ENCODE measurements at regions not wholly inside any gene's neighbourhood (a gene's known extent, or its start where the extent isn't known, plus 50 kb on each side); places are given as distances from the start of the nearest gene placed in this dataset.

GRCh38 chr2:59653164-59653563 lies 900.3 kb downstream of the BCL11A start:
- Histone ChIP-seq H3K36me3 (no peaks in the 10 kb centered on the region), H3K9me3 (no peaks in the 10 kb centered on the region), H3K4me3 (ENCODE audit: low read depth, low read length) (no peak overlapping the region), H3K27me3 (no peaks in the 10 kb centered on the region), H3K4me1 (no peaks in the 10 kb centered on the region)
- no peak for TF ChIP-seq CTCF (IDR thresholded peaks at IDR 0.05; ENCODE audit: low read depth, low read length)
- DNase-seq: no peak

GRCh38 chr2:59630789-59631188 lies 922.7 kb downstream of the BCL11A start:
- no peak for DNase-seq
- Histone ChIP-seq H3K4me3 (ENCODE audit: low read depth, low read length) (no peak overlapping the region), H3K4me1 (no peaks in the 10 kb centered on the region), H3K36me3 (no peaks in the 10 kb centered on the region), H3K27me3 (no peaks in the 10 kb centered on the region), H3K9me3 (no peaks in the 10 kb centered on the region)
- no peak for TF ChIP-seq CTCF (IDR thresholded peaks at IDR 0.05; ENCODE audit: low read depth, low read length)

GRCh38 chr2:59627599-59627998 lies 925.9 kb downstream of the BCL11A start:
- H3K4me3 ChIP-seq (ENCODE audit: low read depth, low read length): no peak overlapping the region
- no peaks in the 10 kb centered on the region for H3K9me3 ChIP-seq
- no peaks in the 10 kb centered on the region for H3K36me3 ChIP-seq
- no peaks in the 10 kb centered on the region for H3K4me1 ChIP-seq
- no peak for DNase-seq
- TF ChIP-seq CTCF (IDR thresholded peaks at IDR 0.05; ENCODE audit: low read depth, low read length): no peak
- H3K27me3 ChIP-seq: no peaks in the 10 kb centered on the region

DNA sequence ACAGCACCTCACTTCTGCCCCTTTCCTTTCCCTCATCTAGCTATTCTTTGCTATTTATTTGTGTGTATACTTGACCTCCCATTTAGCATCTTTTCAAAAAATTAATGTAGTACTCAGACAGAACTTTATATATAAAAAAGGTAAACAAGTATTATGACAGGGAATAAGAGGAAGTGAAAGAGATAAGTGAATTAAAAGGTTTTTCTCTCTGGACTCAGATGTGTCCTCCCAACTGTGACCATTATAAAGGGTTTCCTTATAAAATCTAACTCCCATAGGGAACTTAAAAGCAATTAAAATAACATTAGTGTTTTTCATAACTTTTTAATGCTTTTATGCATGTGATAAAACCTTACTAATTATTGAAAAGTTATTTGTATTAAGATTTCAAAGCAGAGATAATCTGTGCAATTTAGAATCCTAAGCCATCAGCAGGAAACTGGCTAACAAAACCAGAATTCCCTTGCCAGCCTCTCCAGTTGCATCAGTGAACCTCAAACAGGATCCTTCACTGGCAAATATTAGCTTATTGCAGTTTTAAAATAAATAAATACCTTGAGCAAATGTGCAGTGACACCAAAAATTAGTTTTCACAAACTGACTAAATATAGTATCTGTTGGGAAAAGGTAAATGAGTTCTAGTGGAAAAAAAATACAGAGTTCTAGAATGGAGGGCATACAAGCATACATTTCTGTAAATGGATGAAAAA lies 930.7 kb downstream of the BCL11A start:
- Histone ChIP-seq H3K4me3 (ENCODE audit: low read depth, low read length) (no peak overlapping the region), H3K27me3 (no peaks in the 10 kb centered on the region), H3K4me1 (no peaks in the 10 kb centered on the region), H3K9me3 (no peaks in the 10 kb centered on the region), H3K36me3 (no peaks in the 10 kb centered on the region)
- no peak for TF ChIP-seq CTCF (IDR thresholded peaks at IDR 0.05; ENCODE audit: low read depth, low read length)
- no peak for DNase-seq

DNA sequence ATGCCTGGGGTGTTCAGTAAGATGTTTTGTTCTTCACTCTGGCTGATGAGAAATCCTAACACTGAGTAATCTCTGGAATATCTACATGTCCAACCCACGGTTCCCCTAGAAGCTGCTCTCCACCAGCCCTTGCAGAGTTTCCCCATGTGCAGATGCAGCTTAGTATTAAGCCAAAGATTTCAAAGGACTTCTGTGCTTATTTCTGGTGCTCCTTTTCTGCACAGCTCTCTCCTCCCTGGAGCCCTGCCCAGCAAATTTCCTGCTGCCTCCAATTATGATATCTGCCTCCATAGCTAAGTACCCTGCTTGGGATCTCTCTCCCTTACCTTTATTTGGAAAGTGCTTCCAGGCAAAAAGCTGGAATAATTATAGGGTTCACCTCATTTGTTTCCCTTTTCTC lies 949.3 kb downstream of the BCL11A start:
- TF ChIP-seq CTCF (IDR thresholded peaks at IDR 0.05; ENCODE audit: low read depth, low read length): no peak
- Histone ChIP-seq H3K36me3 (no peaks in the 10 kb centered on the region), H3K4me1 (no peaks in the 10 kb centered on the region), H3K4me3 (ENCODE audit: low read depth, low read length) (no peak overlapping the region), H3K27me3 (no peaks in the 10 kb centered on the region), H3K9me3 (no peaks in the 10 kb centered on the region)
- no peak for DNase-seq

DNA sequence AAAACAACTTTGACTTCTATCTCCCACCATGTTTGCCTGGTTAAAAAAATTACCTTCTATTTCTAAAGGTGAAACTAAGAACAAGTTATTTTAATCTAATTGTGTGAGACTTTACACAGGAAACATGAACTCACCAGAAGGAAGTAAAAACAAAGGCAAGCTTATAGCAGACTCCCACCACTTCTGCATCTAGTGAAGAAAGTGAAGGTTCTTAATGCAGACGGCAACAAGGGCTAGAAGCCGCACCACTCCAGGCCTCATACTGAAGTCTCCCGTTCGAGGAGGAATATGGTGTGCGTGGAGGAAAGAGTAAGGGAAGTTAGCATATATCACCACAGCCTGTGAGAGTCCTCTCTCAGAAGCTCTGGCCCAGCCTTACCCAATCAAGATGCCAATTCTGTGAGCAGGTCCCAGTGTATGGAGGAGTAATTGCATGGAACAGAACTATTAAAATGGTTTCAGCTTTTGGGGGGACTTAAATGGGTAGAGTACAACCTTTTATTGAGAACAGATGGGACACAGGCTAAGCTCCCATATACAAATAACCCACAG lies 958.7 kb downstream of the BCL11A start:
- H3K36me3 ChIP-seq: no peaks in the 10 kb centered on the region
- no peaks in the 10 kb centered on the region for H3K27me3 ChIP-seq
- no peaks in the 10 kb centered on the region for H3K4me1 ChIP-seq
- TF ChIP-seq CTCF (IDR thresholded peaks at IDR 0.05; ENCODE audit: low read depth, low read length): no peak
- H3K9me3 ChIP-seq: no peaks in the 10 kb centered on the region
- DNase-seq: no peak
- H3K4me3 ChIP-seq (ENCODE audit: low read depth, low read length): no peak overlapping the region

Measured in BE2C (cell line).